Neural crest cell (in vitro differentiated cells): ENCODE measurements at regions not wholly inside any gene's neighbourhood (a gene's known extent, or its start where the extent isn't known, plus 50 kb on each side); places are given as distances from the start of the nearest gene placed in this dataset.

Source experiments
- DNase-seq: peaks from one replicate; pipeline ENCODE4 v3.0.0; 2021; ENCODE audit warnings: low read depth, mixed read lengths, low spot score
- H3K27ac Mint-ChIP-seq: one replicate; pipeline ENCODE4 v1.8.0; 2021; ENCODE audit warnings: mild to moderate bottlenecking, mixed read lengths; ENCODE audit not compliant: unreplicated experiment
- H3K27me3 Mint-ChIP-seq: 2 replicates; pipeline ENCODE4 v1.8.0; 2021; ENCODE audit warnings: low read depth, mild to moderate bottlenecking, mixed read lengths
- H3K36me3 Mint-ChIP-seq: 2 replicates; pipeline ENCODE4 v1.8.0; 2021; ENCODE audit warnings: low read depth, mild to moderate bottlenecking, mixed read lengths
- H3K4me1 Mint-ChIP-seq: 2 replicates; pipeline ENCODE4 v1.8.0; 2021; ENCODE audit warnings: mixed read lengths
- H3K4me3 Mint-ChIP-seq: one replicate; pipeline ENCODE4 v1.8.0; 2021; ENCODE audit warnings: mild to moderate bottlenecking, mixed read lengths
- H3K9me3 Mint-ChIP-seq: 2 replicates; pipeline ENCODE4 v1.8.0; 2021; ENCODE audit warnings: mixed read lengths
- CTCF ChIP-seq: fragments of 200-600 bp; sonication (generic); conservative IDR thresholded peaks from 2 replicates; pipeline ENCODE4 v1.5.0; 2021; ENCODE audit warnings: antibody characterized with exemption, mild to moderate bottlenecking

DNA sequence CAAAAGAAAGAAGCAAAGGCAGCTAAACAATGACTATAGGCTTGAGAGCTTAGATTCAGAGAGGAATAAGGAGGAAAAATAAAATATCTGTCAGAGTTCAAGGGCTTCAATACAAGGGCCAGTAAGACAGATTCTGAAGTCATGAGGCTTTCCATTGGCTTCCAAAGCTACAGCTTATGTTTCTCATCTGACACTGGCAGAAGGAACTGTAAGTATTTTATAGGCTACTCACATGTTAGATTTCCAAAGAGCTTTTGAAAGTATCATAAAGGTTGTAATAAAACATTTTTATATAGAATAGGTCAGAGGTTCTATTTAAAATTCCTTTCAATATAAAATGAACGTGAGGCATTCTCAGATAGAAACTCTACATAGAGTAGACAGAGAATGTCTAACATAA lies 746.6 kb upstream of the NXPH2 start:
- H3K9me3 Mint-ChIP-seq: no peaks in the 10 kb centered on the region
- no peak overlapping the region for H3K27ac Mint-ChIP-seq
- TF ChIP-seq CTCF: no peak
- no peak overlapping the region for H3K4me3 Mint-ChIP-seq
- no peaks in the 10 kb centered on the region for H3K27me3 Mint-ChIP-seq
- no peaks in the 10 kb centered on the region for H3K36me3 Mint-ChIP-seq
- H3K4me1 Mint-ChIP-seq: peaks cover 11% of the 10 kb centered on the region
- no peak for DNase-seq

DNA sequence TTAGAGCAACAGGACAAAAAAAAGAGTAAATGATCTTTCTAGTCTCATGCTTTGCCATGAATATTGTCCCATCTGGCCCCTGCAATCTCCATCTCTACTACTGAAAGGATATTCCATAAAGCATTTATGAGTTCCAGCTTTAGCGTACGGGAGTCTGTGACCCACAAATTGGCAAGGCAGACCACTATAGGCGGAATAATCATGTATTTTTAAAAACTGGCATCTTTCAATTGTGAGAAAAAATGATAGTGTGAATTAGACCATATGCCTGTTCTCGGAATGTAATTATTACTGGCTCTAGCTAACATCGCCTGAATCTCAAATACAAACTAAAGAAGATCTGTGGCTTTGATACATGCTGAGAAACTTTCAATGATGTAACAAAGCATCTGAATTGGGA lies 738.1 kb upstream of the NXPH2 start:
- H3K9me3 Mint-ChIP-seq: peaks cover 2% of the 10 kb centered on the region
- no peak for TF ChIP-seq CTCF
- no peaks in the 10 kb centered on the region for H3K4me1 Mint-ChIP-seq
- no peaks in the 10 kb centered on the region for H3K27me3 Mint-ChIP-seq
- H3K4me3 Mint-ChIP-seq: no peak overlapping the region
- H3K36me3 Mint-ChIP-seq: no peaks in the 10 kb centered on the region
- DNase-seq: no peak
- no peak overlapping the region for H3K27ac Mint-ChIP-seq

DNA sequence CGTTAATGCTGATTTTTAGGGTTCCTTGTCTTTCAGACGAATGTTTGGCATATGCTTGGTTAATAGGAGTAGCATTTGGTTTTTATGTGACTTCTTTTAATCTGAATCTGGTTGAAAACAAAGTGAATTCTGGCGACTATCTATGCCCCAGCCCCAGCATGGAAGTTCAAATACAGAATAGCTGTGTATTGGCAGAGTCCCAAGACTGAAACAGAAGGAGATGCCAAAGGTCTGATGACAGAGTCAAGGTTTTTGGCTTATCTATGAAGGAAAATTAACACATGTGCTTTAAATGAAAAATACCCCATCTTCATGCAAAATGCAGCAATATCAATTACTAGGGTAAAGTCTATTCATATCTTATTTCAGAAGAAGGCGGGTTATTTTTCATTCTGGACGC lies 734.8 kb upstream of the NXPH2 start:
- no peak overlapping the region for H3K4me3 Mint-ChIP-seq
- H3K36me3 Mint-ChIP-seq: no peaks in the 10 kb centered on the region
- TF ChIP-seq CTCF: no peak
- no peaks in the 10 kb centered on the region for H3K4me1 Mint-ChIP-seq
- H3K9me3 Mint-ChIP-seq: no peaks in the 10 kb centered on the region
- no peak for DNase-seq
- no peaks in the 10 kb centered on the region for H3K27me3 Mint-ChIP-seq
- no peak overlapping the region for H3K27ac Mint-ChIP-seq

DNA sequence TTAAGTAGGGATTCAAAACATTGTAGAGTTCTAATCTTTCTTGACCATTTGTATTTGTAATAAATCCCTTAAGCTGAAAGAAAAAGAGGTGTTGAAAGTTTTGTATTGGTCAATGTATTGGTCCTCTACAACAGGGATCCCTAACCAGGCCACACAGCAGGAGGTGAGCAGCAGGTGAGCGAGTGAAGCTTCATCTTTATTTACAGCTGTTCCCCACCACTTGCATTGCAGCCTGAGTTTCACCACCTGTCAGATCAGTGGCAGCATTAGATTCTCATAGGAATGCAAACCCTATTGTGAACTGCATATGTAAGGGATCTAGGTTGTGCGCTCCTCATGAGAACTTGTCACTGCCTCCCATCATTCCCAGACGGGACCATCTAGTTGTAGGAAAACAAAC lies 715.7 kb upstream of the NXPH2 start:
- no peaks in the 10 kb centered on the region for H3K27me3 Mint-ChIP-seq
- DNase-seq: no peak

GRCh38 chr2:139492131-139492680 lies 712.0 kb upstream of the NXPH2 start:
- no peak for TF ChIP-seq CTCF
- Mint-ChIP-seq H3K36me3 (peaks cover 7% of the 10 kb centered on the region), H3K9me3 (peaks cover 8% of the 10 kb centered on the region), H3K27me3 (no peaks in the 10 kb centered on the region), H3K4me3 (no peak overlapping the region), H3K4me1 (no peaks in the 10 kb centered on the region), H3K27ac (no peak overlapping the region)
- DNase-seq: no peak

More for the DNA sequence above, 715.7 kb upstream of the NXPH2 start:
- no peak overlapping the region for H3K27ac Mint-ChIP-seq
- peaks cover 14% of the 10 kb centered on the region for H3K36me3 Mint-ChIP-seq
- H3K4me3 Mint-ChIP-seq: no peak overlapping the region
- H3K4me1 Mint-ChIP-seq: no peaks in the 10 kb centered on the region
- H3K9me3 Mint-ChIP-seq: peaks cover 20% of the 10 kb centered on the region
- no peak for TF ChIP-seq CTCF
